HepG2 (cell line): ENCODE measurements at regions not wholly inside any gene's neighbourhood (a gene's known extent, or its start where the extent isn't known, plus 50 kb on each side); places are given as distances from the start of the nearest gene placed in this dataset.

Experiments used
- POLR2AphosphoS2 ChIP-seq: IDR thresholded peaks from 2 replicates; pipeline ENCODE4 v1.6.1; 2011; ENCODE audit warnings: low read depth, low read length, improper control_type of control experiment
- SRF ChIP-seq: IDR thresholded peaks from 2 replicates; pipeline ENCODE4 v1.6.1; 2011; ENCODE audit warnings: mild to moderate bottlenecking, low read depth, low read length, moderate library complexity
- SUZ12 ChIP-seq: fragments of 150-350 bp; IDR thresholded peaks from 2 replicates; pipeline ENCODE4 v1.6.1; 2014; ENCODE audit warnings: low read depth, low read length
- SYNCRIP ChIP-seq: fragments of 200-400 bp; formaldehyde crosslinking; IDR thresholded peaks from 2 replicates; pipeline ENCODE4 v1.6.1; 2018; ENCODE audit warnings: mild to moderate bottlenecking, low read depth, low read length; ENCODE audit not compliant: insufficient read depth
- TEAD3 ChIP-seq: optimal IDR thresholded peaks from 2 replicates; pipeline ENCODE3; 2016; ENCODE audit warnings: borderline replicate concordance
- TP53 ChIP-seq: sonication (generic); formaldehyde crosslinking; conservative IDR thresholded peaks from 2 replicates; pipeline ENCODE4 v1.4.0; 2020; ENCODE audit warnings: missing genetic modification reagents
- WIZ ChIP-seq: sonication (generic); formaldehyde crosslinking; IDR thresholded peaks from 2 replicates; pipeline ENCODE4 v1.5.1; 2020; ENCODE audit warnings: mild to moderate bottlenecking, missing genetic modification reagents
- YEATS4 ChIP-seq: sonication (generic); formaldehyde crosslinking; IDR thresholded peaks from 2 replicates; pipeline ENCODE4 v1.4.0; 2020; ENCODE audit warnings: missing genetic modification reagents, borderline replicate concordance
- ZFX ChIP-seq: sonication (generic); formaldehyde crosslinking; IDR thresholded peaks from 2 replicates; pipeline ENCODE4 v1.4.0; 2020; ENCODE audit warnings: mild to moderate bottlenecking, low read depth, missing genetic modification reagents, moderate library complexity
- ZNF274 ChIP-seq: sonication (generic); formaldehyde crosslinking; IDR thresholded peaks from 2 replicates; pipeline ENCODE4 v1.5.1; 2020; ENCODE audit warnings: mild to moderate bottlenecking, missing genetic modification reagents
- ZNF430 ChIP-seq: sonication (generic); formaldehyde crosslinking; IDR thresholded peaks from 2 replicates; pipeline ENCODE4 v1.9.0; 2021; ENCODE audit warnings: mild to moderate bottlenecking, missing genetic modification reagents
- ZNF441 ChIP-seq: sonication (generic); formaldehyde crosslinking; IDR thresholded peaks from 2 replicates; pipeline ENCODE4 v1.7.0; 2021; ENCODE audit warnings: missing genetic modification reagents, borderline replicate concordance
- ZNF557 ChIP-seq: sonication (generic); formaldehyde crosslinking; IDR thresholded peaks from 2 replicates; pipeline ENCODE4 v1.4.0; 2020; ENCODE audit warnings: missing genetic modification reagents
- ZNF678 ChIP-seq: sonication (generic); formaldehyde crosslinking; IDR thresholded peaks from 2 replicates; pipeline ENCODE4 v1.4.0; 2020; ENCODE audit warnings: mild to moderate bottlenecking, missing genetic modification reagents
- TF ChIP-seq, protein P1 (sequence below): sonication (generic); formaldehyde crosslinking; IDR thresholded peaks from 2 replicates; pipeline ENCODE4 v1.4.0; 2020; ENCODE audit warnings: mild to moderate bottlenecking, missing genetic modification reagents
- TF ChIP-seq, protein P2 (sequence below): sonication (generic); formaldehyde crosslinking; IDR thresholded peaks from 2 replicates; pipeline ENCODE4 v1.4.0; 2020; ENCODE audit warnings: missing genetic modification reagents
- TF ChIP-seq, protein P3 (sequence below): sonication (generic); formaldehyde crosslinking; IDR thresholded peaks from 2 replicates; pipeline ENCODE4 v1.8.1; 2023; ENCODE audit warnings: mild to moderate bottlenecking, inconsistent platforms, moderate library complexity, missing genetic modification reagents, borderline replicate concordance
- TF ChIP-seq, protein P4 (sequence below): sonication (generic); formaldehyde crosslinking; IDR thresholded peaks from 2 replicates; pipeline ENCODE4 v1.5.1; 2020; ENCODE audit warnings: missing genetic modification reagents, mild to moderate bottlenecking, borderline replicate concordance
- TF ChIP-seq, protein P5 (sequence below): sonication (generic); formaldehyde crosslinking; IDR thresholded peaks from 2 replicates; pipeline ENCODE4 v1.5.0; 2020; ENCODE audit warnings: missing genetic modification reagents

DNA sequence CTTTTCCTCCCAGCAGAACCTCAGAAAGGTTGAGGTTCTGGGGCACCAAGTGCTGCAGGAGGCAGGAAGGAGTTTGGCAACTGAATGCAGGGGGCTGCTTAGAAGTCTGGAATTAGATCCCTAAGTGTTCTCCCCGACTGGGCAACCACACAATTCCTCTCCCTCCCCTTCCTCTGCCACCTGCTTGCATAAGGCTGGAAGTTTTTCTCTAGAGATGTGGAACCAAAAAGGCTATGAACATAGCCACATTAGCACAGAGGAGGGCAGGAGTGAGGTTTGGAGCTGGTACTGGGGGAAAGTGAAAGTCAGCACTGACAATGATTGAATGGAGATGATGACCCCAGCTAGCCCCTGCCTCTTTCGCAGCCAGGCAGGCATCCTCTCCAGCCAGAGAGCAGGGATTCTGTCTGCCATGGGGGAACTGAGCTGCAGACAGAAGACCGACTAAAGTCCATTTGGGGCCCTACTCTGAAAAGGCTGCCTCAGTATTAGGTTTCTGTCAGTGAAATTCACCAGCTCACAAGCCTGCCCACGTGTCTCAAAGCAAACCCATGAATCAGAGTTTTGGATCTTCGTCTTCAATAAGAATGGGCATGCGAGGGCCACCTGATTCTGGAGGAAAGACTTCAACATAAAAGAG lies 87.9 kb upstream of the ITGA6 start (continued):
- TF ChIP-seq, protein P1, sequence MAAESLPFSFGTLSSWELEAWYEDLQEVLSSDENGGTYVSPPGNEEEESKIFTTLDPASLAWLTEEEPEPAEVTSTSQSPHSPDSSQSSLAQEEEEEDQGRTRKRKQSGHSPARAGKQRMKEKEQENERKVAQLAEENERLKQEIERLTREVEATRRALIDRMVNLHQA: no peak
- TF ChIP-seq POLR2AphosphoS2: no peak
- TF ChIP-seq, protein P2, sequence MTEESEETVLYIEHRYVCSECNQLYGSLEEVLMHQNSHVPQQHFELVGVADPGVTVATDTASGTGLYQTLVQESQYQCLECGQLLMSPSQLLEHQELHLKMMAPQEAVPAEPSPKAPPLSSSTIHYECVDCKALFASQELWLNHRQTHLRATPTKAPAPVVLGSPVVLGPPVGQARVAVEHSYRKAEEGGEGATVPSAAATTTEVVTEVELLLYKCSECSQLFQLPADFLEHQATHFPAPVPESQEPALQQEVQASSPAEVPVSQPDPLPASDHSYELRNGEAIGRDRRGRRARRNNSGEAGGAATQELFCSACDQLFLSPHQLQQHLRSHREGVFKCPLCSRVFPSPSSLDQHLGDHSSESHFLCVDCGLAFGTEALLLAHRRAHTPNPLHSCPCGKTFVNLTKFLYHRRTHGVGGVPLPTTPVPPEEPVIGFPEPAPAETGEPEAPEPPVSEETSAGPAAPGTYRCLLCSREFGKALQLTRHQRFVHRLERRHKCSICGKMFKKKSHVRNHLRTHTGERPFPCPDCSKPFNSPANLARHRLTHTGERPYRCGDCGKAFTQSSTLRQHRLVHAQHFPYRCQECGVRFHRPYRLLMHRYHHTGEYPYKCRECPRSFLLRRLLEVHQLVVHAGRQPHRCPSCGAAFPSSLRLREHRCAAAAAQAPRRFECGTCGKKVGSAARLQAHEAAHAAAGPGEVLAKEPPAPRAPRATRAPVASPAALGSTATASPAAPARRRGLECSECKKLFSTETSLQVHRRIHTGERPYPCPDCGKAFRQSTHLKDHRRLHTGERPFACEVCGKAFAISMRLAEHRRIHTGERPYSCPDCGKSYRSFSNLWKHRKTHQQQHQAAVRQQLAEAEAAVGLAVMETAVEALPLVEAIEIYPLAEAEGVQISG (CRISPR knock-in tag): peak; percentile 66; the same call in 1 of the 2 replicates
- TF ChIP-seq, protein P3, sequence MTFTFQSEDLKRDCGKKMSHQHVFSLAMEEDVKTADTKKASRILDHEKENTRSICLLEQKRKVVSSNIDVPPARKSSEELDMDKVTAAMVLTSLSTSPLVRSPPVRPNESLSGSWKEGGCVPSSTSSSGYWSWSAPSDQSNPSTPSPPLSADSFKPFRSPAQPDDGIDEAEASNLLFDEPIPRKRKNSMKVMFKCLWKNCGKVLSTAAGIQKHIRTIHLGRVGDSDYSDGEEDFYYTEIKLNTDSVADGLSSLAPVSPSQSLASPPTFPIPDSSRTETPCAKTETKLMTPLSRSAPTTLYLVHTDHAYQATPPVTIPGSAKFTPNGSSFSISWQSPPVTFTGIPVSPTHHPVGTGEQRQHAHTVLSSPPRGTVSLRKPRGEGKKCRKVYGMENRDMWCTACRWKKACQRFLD (CRISPR knock-in tag): no peak
- TF ChIP-seq, protein P4, sequence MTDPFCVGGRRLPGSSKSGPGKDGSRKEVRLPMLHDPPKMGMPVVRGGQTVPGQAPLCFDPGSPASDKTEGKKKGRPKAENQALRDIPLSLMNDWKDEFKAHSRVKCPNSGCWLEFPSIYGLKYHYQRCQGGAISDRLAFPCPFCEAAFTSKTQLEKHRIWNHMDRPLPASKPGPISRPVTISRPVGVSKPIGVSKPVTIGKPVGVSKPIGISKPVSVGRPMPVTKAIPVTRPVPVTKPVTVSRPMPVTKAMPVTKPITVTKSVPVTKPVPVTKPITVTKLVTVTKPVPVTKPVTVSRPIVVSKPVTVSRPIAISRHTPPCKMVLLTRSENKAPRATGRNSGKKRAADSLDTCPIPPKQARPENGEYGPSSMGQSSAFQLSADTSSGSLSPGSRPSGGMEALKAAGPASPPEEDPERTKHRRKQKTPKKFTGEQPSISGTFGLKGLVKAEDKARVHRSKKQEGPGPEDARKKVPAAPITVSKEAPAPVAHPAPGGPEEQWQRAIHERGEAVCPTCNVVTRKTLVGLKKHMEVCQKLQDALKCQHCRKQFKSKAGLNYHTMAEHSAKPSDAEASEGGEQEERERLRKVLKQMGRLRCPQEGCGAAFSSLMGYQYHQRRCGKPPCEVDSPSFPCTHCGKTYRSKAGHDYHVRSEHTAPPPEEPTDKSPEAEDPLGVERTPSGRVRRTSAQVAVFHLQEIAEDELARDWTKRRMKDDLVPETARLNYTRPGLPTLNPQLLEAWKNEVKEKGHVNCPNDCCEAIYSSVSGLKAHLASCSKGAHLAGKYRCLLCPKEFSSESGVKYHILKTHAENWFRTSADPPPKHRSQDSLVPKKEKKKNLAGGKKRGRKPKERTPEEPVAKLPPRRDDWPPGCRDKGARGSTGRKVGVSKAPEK (CRISPR knock-in tag): no peak
- no peak for TF ChIP-seq TP53 (CRISPR knock-in tag)
- TF ChIP-seq ZNF678 (CRISPR knock-in tag): no peak
- no peak for TF ChIP-seq WIZ (CRISPR knock-in tag)
- TF ChIP-seq ZFX (CRISPR knock-in tag): peak; percentile 70
- no peak for TF ChIP-seq SYNCRIP
- TF ChIP-seq, protein P5, sequence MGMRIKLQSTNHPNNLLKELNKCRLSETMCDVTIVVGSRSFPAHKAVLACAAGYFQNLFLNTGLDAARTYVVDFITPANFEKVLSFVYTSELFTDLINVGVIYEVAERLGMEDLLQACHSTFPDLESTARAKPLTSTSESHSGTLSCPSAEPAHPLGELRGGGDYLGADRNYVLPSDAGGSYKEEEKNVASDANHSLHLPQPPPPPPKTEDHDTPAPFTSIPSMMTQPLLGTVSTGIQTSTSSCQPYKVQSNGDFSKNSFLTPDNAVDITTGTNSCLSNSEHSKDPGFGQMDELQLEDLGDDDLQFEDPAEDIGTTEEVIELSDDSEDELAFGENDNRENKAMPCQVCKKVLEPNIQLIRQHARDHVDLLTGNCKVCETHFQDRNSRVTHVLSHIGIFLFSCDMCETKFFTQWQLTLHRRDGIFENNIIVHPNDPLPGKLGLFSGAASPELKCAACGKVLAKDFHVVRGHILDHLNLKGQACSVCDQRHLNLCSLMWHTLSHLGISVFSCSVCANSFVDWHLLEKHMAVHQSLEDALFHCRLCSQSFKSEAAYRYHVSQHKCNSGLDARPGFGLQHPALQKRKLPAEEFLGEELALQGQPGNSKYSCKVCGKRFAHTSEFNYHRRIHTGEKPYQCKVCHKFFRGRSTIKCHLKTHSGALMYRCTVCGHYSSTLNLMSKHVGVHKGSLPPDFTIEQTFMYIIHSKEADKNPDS (CRISPR knock-in tag): no peak
- 0 out of 2 replicates have a peak, but pooled peaks have one; percentile 67 for TF ChIP-seq ZNF441 (CRISPR knock-in tag)
- TF ChIP-seq TEAD3 (CRISPR knock-in tag): peak; percentile 68
- TF ChIP-seq ZNF430 (CRISPR knock-in tag): peak; percentile 60; the same call in 1 of the 2 replicates
- TF ChIP-seq ZNF274 (CRISPR knock-in tag): no peak
- peak; percentile 66; the same call in 1 of the 2 replicates for TF ChIP-seq YEATS4 (CRISPR knock-in tag)
- no peak for TF ChIP-seq ZNF557 (CRISPR knock-in tag)
- 0 out of 2 replicates have a peak, but pooled peaks have one; percentile 4 for TF ChIP-seq SRF
- no peak for TF ChIP-seq SUZ12
